ENCODE measurements at regions not wholly inside any gene's neighbourhood (a gene's known extent, or its start where the extent isn't known, plus 50 kb on each side); places are given as distances from the start of the nearest gene placed in this dataset.
"Not testable (repeated sequence)": the region's sequence is repeated elsewhere in the genome, so short reads cannot be mapped to it uniquely, and the experiment has no call there.

GRCh38 chr12:88931598-88931997 is 351.3 kb upstream of the KITLG start:
- no peak for DNase-seq

GRCh38 chr12:88925454-88925853 is 345.2 kb upstream of the KITLG start:
- no peak for DNase-seq

GRCh38 chr12:88924162-88924561 is 343.9 kb upstream of the KITLG start:
- no peak for DNase-seq

GRCh38 chr12:88923631-88924030 is 343.4 kb upstream of the KITLG start:
- DNase-seq, result no peak

GRCh38 chr12:88922816-88923215 is 342.5 kb upstream of the KITLG start:
- no peak for DNase-seq

GRCh38 chr12:88921890-88922532 is 341.7 kb upstream of the KITLG start:
- no peak for DNase-seq

GRCh38 chr12:88921434-88921833 is 341.2 kb upstream of the KITLG start:
- no peak for DNase-seq

GRCh38 chr12:88918161-88918560 is 337.9 kb upstream of the KITLG start:
- DNase-seq, result no peak

GRCh38 chr12:88914967-88915366 is 334.7 kb upstream of the KITLG start:
- DNase-seq, result no peak

- DNase-seq, result no peak
Observed at GRCh38 chr12:88909510-88909909, 329.2 kb upstream of the KITLG start.

GRCh38 chr12:88908345-88908744 is 328.1 kb upstream of the KITLG start:
- no peak for DNase-seq

GRCh38 chr12:88904705-88905104 is 324.4 kb upstream of the KITLG start:
- DNase-seq, result no peak

GRCh38 chr12:88903333-88903732 is 323.1 kb upstream of the KITLG start:
- DNase-seq, result no peak

GRCh38 chr12:88897723-88898122 is 317.5 kb upstream of the KITLG start:
- DNase-seq, result no peak

GRCh38 chr12:88896958-88897357 is 316.7 kb upstream of the KITLG start:
- no peak for DNase-seq

- no peak for DNase-seq
Observed at GRCh38 chr12:88895634-88896033, 315.4 kb upstream of the KITLG start.

- DNase-seq, result no peak
Observed at GRCh38 chr12:88893801-88894200, 313.5 kb upstream of the KITLG start.

- DNase-seq, result not testable (repeated sequence)
Observed at GRCh38 chr12:88891434-88891833, 311.2 kb upstream of the KITLG start.

GRCh38 chr12:88889326-88890110 is 309.2 kb upstream of the KITLG start:
- no peak for DNase-seq

GRCh38 chr12:88884600-88884999 is 304.3 kb upstream of the KITLG start:
- no peak for DNase-seq

- DNase-seq, result no peak
Observed at GRCh38 chr12:88882662-88883061, 302.4 kb upstream of the KITLG start.

GRCh38 chr12:88880051-88880450 is 299.8 kb upstream of the KITLG start:
- DNase-seq, result no peak

- no peak for DNase-seq
Observed at GRCh38 chr12:88878295-88878694, 298.0 kb upstream of the KITLG start.

- DNase-seq, result no peak
Observed at GRCh38 chr12:88876857-88877256, 296.6 kb upstream of the KITLG start.

Measured in stimulated activated CD4-positive, alpha-beta T cell treated with anti-CD3 and anti-CD28 coated beads, Interleukin-2, amount 100 ng/mL, for 24 hours (primary cell).